GM19463 (cell line): ENCODE measurements at regions not wholly inside any gene's neighbourhood (a gene's known extent, or its start where the extent isn't known, plus 50 kb on each side); places are given as distances from the start of the nearest gene placed in this dataset.

Experiments used
- ATAC-seq: cut with Tn5 transposase; IDR thresholded peaks from one replicate; pipeline ENCODE4 v1.9.1; 2021; ENCODE audit warnings: mild to moderate bottlenecking, moderate library complexity; ENCODE audit not compliant: unreplicated experiment

DNA sequence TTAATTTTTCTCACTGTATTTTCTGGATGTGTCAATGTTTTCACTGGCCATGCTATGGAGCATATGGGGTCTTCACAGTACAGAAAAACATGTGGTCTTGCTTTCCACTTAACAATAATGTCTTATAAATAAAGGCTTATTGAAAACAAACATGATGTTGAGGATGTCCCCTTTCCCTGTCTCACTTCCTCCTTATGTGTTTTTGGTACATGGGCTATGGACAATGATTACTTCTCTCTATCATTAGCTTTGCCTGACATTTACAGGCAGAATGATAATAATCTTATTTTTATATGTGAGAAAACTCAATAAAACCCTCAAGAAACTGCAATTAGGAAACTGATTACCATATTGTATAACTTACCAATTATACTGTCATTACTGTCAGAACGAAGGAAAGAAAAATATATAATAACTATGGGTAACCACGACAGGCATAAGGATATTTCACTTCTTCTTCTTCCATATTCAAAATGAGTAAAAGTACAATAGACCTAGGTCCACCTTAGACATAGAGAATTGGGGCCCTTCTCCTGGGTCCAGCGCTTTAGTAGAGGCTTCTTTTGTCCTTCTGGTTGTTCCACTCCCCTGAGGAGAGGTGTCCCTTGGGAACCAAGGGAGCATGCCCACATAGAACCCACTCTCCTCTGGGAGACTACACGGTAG is 375.0 kb downstream of the MAN2A1 start:
- ATAC-seq = no peak

DNA sequence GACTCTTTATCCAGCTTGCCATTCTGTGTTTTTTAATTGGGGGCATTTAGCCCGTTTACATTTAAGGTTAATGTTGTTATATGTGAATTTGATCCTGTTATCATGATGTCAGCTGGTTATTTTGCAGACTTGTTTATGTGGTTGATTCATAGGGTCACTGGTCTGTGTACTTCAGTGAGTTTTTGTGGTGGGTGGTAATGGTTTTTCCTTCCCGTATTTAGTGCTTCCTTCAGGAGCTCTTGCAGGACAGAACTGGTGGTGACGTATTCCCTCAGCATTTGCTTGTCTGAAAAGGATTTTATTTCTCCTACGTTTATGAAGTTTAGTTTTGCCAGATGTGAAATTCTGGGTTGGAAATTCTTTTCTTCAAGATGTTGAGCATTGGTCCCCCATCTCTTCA is 381.1 kb downstream of the MAN2A1 start:
- ATAC-seq = no peak

DNA sequence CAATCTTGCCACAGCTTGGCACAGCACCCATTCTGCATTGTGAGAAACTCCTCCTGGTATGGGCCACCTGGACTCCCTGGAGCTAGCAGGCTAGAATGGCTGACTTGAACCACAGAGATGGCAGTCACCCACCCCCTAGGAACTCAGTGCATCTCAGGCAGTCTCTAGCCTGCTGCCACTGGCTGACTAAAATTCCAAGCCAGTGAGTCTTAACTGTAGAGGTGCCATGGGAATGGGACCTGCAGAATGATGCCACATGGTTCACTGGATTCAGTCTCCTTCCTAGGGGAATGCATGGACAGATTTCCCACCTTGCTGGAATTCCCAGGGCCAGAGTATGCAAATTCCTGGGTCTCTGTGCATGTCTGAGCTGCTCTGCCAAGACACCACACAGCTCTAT is 382.9 kb downstream of the MAN2A1 start:
- no peak for ATAC-seq

DNA sequence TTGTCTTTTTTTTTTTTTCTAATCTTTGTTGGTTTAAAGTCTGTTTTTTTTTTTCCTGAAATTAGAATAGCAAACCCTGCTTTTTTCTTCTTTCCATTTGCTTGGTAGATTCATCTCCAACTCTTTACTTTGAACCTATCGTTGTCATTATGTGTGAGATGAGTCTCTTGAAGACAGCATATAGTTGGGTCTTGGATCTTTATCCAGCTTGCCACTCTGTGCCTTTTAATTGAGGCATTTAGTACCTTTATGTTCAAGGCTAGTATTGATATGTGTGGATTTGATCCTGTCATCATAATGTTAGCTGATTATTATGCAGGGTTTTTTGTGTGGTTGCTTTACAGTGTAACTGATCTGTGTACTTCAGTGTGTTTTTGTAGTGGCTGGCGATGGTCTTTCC is 383.8 kb downstream of the MAN2A1 start:
- ATAC-seq = no peak

DNA sequence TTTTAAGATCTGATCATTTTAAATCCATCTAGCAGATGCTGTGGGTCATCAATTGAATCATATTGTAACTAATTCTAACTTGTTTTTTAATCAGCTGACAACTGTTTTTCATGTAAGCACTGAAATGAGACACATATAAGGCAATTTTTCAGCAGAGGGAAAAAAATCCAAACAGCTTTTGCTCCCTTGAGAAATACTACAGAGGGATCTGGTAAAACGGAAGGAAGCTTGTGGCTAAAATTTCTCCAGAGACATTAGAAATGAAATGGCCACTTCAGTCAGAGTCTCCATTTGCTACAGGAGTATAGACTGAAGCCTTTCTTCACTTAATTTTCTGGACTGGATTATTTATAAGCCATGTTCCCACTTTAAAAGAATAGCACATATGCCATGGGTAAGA is 385.9 kb downstream of the MAN2A1 start:
- ATAC-seq = no peak

DNA sequence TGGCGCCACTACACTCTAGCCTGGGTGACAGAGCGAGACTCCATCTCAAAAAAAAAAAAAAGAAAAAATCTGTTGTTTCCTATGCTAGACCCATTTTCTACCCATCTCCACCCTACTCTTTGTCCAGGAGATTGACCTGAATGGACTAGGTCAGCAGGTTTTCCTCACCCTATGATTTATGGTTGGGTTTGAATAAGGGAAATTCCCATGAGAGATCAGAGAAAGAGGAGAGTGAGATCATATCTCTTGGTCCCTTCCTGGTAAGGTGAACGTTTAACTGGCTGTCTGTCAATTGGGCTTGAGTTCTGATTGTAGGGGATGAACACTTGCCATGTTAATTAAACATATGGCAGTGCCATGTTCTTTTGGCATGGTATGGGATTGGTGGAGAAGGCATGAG is 387.4 kb downstream of the MAN2A1 start:
- no peak for ATAC-seq

DNA sequence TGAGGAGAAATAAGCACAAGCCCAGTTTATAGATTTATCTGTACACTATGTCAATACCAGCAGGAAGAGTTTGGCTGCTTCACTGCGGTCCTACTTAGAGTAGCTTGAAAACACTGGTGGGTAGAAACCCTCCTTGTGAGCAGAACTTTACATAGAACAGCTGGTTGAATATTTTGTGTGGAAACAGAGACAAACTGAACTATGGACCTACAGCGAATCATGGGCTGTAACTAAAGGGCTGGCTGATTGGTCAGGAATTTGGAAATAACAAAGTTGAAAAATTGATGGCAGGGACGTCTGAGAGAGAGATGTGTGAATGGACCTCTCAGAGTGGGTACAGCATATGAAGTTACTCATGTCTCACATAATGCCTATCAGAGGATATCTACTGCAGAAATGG is 392.5 kb downstream of the MAN2A1 start:
- ATAC-seq = no peak

DNA sequence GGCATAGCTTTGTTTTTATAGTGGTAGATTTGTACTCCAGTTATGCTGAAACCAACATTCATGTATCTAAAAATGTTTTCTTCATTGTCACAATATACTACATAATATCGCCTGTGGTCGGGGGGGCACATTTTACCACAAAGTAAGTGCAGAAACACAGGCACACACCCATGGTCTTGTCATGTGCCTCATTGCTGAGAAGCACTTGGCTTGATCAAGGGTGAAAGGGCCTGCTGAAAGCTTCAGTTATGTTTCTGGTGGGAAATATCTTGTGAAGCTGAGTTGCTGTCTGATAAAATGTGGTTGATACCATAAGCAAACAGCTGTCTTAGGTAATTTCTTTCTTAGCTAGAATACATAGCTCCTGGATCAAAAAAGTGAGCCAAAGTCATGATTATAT is 393.1 kb downstream of the MAN2A1 start:
- no peak for ATAC-seq

DNA sequence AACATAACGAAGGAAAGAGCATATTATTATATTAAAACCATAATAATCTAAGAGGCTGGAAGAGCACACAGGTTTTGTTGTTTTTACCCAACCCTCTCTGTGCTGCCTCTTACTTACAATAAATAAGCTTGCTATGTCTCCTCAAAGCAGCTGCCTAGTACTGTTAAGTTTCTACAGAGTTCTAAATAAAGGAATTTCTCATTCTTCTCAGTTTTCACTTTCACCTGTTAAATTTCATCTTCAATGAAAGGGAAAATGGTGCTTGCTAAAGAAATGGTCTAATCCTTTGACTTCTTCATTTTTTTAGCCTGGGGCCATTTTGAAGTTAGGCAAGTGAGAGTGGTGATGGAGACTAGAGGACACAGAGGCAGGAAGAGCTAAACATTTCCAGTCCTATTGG is 396.1 kb downstream of the MAN2A1 start:
- no peak for ATAC-seq

DNA sequence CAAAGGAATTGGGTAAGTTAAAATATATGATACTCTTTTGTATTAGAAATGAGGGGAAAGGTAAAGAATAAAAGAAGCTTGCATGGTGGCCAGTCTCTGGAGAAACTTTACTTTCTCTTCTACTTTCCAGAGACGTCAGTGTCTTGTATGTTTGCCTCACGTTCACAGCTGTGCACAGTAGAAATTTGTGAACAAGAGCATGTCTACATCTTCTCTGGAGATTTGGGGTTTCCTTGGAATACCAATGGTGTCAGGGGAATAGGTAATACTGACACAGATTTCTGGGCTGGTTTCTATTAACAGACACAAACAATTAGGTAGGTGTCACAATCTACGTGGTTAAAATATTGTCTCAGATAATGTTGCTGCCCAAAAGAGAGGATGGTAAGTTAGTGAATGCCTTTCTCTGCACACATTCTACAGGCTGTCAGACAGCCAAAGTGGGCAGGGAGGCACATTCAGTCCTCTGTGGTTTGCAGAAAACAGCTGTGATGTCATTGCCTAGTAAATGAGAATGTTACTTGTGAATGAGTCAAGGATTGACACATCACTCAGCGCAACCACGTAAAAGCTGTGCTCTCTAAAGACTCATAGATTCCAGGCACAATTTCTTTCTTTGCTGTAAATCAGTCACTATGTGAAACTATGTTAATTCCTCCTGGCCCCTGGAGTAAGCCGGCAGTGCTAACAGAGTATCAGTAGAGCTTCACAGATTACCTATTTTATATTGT is 397.1 kb downstream of the MAN2A1 start:
- ATAC-seq = no peak

DNA sequence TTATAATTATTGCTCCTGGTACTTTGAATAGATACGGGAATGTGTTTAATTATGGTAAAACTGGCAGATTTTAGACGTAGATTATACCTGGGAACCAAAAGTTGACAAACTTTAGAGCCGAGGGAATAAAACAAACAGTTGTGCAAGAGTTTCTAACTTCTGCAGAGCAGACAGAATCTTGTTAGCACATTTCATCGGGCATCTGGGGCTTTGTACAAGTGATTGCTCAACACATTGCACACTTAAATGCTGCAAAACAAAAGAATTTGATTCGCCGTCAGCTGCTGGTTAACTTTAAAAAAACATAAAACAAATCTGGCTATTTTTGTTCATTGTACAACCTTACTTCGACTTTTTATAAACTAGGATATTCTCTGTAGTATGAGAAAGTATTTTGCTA is 398.1 kb downstream of the MAN2A1 start:
- no peak for ATAC-seq

DNA sequence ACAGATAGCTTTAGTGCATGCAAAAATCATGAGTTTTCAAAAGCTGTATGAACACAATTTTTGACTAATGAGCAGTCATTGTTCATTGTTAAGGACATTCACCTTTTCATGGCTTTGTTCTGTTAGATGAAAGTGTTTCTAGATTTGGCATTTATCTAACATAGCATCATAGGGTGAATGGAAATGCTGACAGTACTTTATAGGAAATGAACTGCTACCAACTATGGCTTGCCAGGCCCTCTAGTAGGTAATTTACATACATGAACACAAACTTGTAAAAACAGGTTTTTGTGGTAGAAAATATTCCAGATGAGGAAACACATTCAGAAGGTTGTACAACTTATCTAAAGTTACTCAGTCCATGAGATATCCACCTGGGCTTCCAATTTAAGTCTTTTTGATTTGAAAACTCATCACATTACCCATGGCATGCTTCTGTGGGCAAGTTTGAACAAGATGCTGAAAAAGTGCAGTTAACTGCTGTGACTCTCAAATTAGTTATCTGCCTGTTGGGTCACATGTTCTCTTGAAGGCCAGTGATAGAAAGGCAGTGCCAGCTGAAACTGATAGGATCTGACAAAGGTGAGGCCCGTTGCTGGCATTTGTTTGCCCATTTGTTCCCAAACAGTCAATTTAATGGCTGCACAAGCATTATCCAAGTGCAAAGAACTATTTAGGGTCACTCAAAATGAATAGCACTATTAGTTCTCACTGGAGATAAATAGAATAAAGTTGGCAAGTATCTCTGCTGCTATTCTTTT is 399.1 kb downstream of the MAN2A1 start:
- ATAC-seq = no peak

DNA sequence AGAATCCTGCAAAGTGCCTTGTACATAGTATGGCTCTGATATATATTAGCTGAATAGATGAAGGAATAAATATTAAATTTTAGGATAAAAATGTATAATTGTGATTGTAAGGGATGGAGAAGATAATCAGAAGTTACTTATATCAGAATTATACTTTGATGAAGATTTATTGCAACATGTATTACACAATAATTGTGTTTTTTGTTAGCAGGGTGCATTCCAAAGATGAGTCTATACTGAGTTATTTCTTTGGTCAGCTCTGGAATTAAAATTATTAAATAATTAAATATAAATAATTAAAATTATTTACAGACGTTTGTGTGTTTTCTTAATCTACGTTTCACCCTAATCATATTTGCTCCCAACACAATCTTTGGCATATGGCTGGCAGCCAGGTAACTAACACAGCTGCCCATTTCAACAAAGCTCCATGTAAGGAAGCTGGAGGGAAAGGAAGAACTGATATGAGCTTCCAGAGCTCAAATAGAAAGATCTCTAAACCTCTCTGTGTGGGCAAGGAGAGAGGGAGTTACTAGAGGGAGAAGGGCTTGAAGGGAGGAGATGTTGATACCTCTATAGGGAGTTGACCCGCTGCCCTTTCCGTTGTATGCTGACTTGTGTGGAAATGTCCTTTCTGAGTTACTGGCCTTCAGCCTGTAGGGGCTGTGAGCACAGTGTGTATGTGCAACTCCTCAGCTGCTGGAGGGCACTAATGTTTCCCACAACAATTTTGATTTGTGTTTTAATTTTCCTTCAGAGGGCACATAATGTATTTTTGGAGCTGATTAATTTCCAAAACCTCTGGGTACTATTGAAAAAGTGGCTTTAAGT is 403.4 kb downstream of the MAN2A1 start:
- no peak for ATAC-seq

DNA sequence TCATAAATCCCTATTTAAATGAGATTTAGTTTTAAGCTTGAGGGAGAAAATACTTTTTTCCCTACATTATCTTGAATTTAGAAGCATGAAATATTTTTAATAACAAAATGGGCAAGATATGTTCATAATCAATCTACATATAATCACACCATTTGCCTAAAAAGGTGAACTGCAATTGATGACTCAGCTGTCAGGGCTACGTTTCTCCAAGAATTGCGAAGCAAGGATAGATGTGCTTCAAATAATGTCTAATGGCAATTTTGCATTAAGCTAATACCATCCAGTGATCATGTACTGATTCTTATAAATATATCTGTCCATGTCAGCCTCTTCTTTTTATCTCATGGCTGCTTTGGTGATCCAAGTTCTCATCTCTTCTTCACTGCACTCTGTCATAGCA is 404.4 kb downstream of the MAN2A1 start:
- ATAC-seq = no peak

DNA sequence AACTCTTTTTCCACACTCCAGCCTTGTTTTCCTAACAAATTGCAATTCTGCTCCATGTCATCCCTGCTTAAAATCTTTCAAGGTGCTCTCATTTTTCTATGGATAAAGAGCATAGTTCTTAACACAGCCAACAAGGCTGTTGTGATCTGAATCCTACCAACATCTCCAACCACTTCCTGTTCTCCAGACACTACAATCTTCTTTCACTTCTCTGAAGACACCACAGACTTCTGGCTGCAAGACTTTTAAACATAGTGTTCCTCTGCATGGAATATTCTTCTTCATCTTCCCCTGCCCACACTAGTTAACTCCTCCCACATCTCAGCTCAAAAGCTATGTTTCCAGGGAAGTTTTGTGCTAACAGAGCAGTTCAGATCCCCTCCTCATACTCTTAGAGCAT is 404.8 kb downstream of the MAN2A1 start:
- ATAC-seq = no peak

DNA sequence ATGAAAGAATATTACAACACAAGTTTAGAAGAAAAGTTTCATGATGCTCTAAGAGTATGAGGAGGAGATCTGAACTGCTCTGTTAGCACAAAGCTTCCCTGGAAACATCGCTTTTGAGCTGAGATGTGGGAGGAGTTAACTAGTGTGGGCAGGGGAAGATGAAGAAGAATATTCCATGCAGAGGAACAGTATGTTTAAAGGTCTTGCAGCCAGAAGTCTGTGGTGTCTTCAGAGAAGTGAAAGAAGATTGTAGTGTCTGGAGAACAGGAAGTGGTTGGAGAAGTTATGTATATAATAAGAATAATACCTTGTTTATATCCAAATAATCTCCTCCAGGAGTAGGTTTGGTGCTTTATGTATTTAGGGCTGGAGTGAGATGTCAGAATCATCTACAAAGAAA is 406.7 kb downstream of the MAN2A1 start:
- no peak for ATAC-seq

DNA sequence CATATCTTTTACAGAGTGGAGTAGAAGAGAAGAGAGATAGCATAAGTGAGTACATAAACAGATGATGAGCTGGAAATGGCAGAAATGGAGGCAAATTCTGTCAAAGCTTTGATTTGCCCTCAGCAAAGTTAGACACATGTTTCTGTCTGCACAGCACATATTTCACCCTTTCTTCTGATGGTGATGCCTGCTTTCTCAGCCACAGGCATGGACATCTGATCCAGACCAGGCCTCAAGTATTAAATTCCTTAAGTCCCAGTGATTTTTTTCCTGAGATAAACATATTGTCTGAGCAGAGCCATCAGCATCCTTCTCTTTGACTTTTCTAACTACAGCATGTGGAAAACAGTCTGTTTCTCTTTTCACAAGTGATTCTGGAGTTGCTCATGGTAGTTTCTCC is 409.8 kb downstream of the MAN2A1 start:
- ATAC-seq = no peak

DNA sequence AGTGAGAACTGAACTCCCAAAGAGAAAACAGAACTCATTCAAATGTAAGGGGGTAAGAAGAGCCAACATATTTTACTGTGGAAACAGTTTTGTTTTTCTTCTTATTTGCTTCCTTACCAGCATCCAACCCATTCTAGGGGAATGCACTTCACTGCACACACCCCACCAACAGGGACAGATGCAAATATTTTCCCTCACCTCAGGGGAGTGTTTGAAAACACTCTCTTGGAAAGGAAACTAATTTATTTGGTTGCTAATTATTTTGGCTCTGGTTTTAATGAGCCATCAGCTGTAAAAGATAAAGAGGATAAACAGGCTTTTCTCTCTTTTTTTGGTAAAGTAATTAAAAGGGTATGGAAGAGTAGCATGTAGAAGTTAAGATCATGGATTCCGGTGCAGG is 413.4 kb downstream of the MAN2A1 start:
- no peak for ATAC-seq

DNA sequence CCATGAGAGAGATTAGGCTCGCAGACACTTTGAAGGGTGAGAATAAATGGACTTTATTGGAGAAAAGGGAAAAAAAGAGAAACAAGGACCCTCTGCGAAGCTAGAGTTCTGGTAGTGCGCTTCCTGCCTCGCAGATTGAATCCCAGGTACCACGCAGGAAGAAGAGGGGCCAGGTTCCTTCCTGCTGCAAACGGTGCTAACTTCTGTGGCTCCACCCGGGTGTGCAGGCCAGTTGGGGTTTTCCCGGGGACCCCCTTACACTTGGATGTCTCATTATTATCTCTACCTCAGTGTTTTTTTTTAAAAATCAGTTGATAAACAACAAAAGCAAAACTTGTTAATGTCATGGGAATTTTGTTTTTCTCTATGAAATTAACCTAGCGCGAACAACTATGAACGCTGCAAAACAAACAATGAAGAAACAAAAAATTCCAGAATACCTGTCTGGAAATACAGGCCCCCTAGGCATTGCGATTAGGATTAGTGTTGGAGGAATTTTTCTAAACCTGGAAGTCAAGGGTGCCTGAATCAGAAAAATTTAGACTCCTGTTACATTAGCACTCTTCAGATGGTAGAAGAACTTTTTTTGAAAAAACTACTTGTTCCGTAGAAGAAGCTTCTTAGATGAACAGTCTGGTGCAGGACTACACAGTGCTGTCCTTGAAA is 414.5 kb downstream of the MAN2A1 start:
- ATAC-seq = no peak

DNA sequence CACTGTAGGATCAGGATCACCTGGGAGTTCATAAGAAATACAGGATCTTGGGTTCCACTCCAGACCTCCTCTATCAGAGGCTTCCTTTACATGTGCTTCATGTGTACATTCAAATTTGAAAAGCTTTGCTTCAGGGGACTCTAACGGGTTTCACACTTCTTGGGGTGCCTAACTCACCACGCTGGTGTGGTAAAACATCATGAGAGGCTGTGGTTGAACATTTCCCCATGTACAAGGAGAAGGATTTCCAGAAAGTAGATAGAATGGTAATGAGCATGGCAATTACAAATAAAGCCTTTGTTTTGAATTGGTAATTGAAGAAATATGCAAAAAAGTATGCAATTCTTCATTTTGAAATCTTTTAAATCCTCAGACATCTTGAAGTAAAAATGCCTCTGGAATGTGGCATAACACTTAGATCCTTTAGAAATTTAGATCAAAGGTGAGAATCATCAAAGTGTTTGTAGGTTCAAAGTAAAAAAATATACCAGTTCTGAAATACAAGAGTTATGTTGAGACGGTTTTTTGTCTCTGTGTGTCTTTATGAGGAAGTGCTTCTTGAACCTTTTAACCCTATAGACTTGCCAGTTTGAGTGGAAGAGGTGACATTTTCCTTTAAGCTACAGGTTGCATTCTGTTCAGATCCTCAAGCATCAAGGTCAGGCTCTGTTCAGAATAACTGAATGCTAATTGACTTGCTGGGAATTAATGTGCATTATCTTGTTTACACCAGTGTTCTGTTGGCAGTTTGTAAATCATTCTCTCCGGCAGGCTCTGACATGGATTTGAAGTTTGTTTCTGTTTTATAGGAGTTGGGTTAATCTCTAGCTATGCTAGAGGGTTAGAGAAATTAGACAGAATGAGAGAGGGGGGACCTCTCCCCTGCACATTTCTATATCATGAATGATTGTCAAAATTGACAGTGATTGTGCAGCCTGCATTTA is 415.3 kb downstream of the MAN2A1 start:
- ATAC-seq = no peak
